MM.1S (cell line): ENCODE measurements at regions not wholly inside any gene's neighbourhood (a gene's known extent, or its start where the extent isn't known, plus 50 kb on each side); places are given as distances from the start of the nearest gene placed in this dataset.

Source experiments
- DNase-seq: peaks from one replicate; pipeline ENCODE4 v3.0.0-alpha.2; 2015
- H2AFZ ChIP-seq: fragments of 300-600 bp; sonication (generic); 2 replicates; pipeline ENCODE4 v1.6.0; 2016; ENCODE audit warnings: antibody characterized with exemption, low read length
- H3F3A ChIP-seq: fragments of 300-600 bp; sonication (generic); 2 replicates; pipeline ENCODE4 v1.6.1; 2016; ENCODE audit warnings: mild to moderate bottlenecking, antibody characterized with exemption, low read length, moderate library complexity, mixed read lengths; ENCODE audit not compliant: insufficient read depth
- H3K27ac ChIP-seq: fragments of 300-600 bp; sonication (generic); 2 replicates; pipeline ENCODE4 v1.5.1; 2016; ENCODE audit warnings: mild to moderate bottlenecking, low read length
- H3K27me3 ChIP-seq: fragments of 300-600 bp; sonication (generic); replicated peaks from 2 replicates; pipeline ENCODE4 v1.6.0; 2016; ENCODE audit warnings: low read length; ENCODE audit not compliant: insufficient read depth
- H3K36me3 ChIP-seq: fragments of 300-600 bp; sonication (generic); replicated peaks from 2 replicates; pipeline ENCODE4 v1.6.1; 2016; ENCODE audit warnings: mild to moderate bottlenecking, low read length, mixed read lengths; ENCODE audit not compliant: insufficient read depth
- H3K4me1 ChIP-seq: fragments of 300-600 bp; sonication (generic); 2 replicates; pipeline ENCODE4 v1.6.1; 2016; ENCODE audit warnings: low read length, mixed read lengths
- H3K4me2 ChIP-seq: fragments of 300-600 bp; sonication (generic); 2 replicates; pipeline ENCODE4 v1.6.0; 2016; ENCODE audit warnings: low read depth, low read length
- H3K4me3 ChIP-seq: fragments of 300-600 bp; sonication (generic); 2 replicates; pipeline ENCODE4 v1.5.1; 2016; ENCODE audit warnings: low read length, mixed read lengths
- H3K79me2 ChIP-seq: fragments of 300-600 bp; sonication (generic); 2 replicates; pipeline ENCODE4 v1.6.1; 2016; ENCODE audit warnings: mixed run types, low read length, mixed read lengths
- H3K9ac ChIP-seq: fragments of 300-600 bp; sonication (generic); 2 replicates; pipeline ENCODE4 v1.6.1; 2016; ENCODE audit warnings: low read length, mixed read lengths
- H3K9me2 ChIP-seq: fragments of 300-600 bp; sonication (generic); replicated peaks from 2 replicates; pipeline ENCODE4 v1.6.1; 2016; ENCODE audit warnings: mild to moderate bottlenecking, low read length, mixed read lengths; ENCODE audit not compliant: insufficient read depth
- H3K9me3 ChIP-seq: fragments of 300-600 bp; sonication (generic); replicated peaks from 2 replicates; pipeline ENCODE4 v1.6.1; 2016; ENCODE audit warnings: mild to moderate bottlenecking, low read length, mixed read lengths; ENCODE audit not compliant: insufficient read depth
- H4K20me1 ChIP-seq: fragments of 300-600 bp; sonication (generic); 2 replicates; pipeline ENCODE4 v1.6.1; 2016; ENCODE audit warnings: mild to moderate bottlenecking, low read length, moderate library complexity, mixed read lengths; ENCODE audit not compliant: insufficient read depth
- EZH2 ChIP-seq: fragments of 300-600 bp; sonication (generic); optimal IDR thresholded peaks from 2 replicates; pipeline ENCODE3; 2017; ENCODE audit warnings: low read depth, mild to moderate bottlenecking, antibody characterized with exemption, low read length, mixed read lengths
- EZH2phosphoT487 ChIP-seq: fragments of 300-600 bp; sonication (generic); IDR thresholded peaks from 2 replicates; pipeline ENCODE4 v1.6.1; 2018; ENCODE audit warnings: antibody characterized with exemption, low read length
- TF ChIP-seq, protein P1 (sequence below): fragments of 300-600 bp; sonication (generic); IDR thresholded peaks from 2 replicates; pipeline ENCODE4 v1.5.1; 2016; ENCODE audit warnings: antibody characterized with exemption, low read length, mixed read lengths

DNA sequence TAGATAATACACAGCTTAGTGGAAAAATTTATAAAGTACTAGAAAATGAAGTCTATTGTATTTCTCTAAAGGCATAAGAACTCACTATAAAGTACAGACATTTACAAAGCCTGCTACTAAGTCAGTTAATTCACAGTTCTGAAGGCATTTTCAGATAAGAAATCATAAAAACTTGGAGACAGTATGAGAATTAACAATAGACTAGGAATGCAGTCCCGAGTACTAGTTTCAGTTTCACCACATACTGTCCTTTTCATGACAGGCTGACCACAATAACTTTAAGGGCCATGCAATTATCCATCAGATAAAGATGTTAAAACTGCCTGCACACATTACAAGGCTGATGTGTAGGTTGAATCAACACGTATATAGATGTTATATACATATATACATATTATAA, 362.6 kb upstream of the SMC2 start:
- Histone ChIP-seq H3K4me3 (no peak overlapping the region), H3K36me3 (no peaks in the 10 kb centered on the region), H2AFZ (no peak overlapping the region), H3K9me2 (no peaks in the 10 kb centered on the region), H3K4me2 (no peak overlapping the region), H3K79me2 (no peaks in the 10 kb centered on the region), H3K9me3 (no peaks in the 10 kb centered on the region), H3K9ac (no peak overlapping the region), H3K27ac (no peak overlapping the region), H4K20me1 (no peaks in the 10 kb centered on the region), H3F3A (no peaks in the 10 kb centered on the region), H3K4me1 (no peaks in the 10 kb centered on the region), H3K27me3 (no peaks in the 10 kb centered on the region)
- DNase-seq: peak; percentile 48
- TF ChIP-seq EZH2 (no peak), EZH2phosphoT487 (no peak)
- TF ChIP-seq, protein P1, sequence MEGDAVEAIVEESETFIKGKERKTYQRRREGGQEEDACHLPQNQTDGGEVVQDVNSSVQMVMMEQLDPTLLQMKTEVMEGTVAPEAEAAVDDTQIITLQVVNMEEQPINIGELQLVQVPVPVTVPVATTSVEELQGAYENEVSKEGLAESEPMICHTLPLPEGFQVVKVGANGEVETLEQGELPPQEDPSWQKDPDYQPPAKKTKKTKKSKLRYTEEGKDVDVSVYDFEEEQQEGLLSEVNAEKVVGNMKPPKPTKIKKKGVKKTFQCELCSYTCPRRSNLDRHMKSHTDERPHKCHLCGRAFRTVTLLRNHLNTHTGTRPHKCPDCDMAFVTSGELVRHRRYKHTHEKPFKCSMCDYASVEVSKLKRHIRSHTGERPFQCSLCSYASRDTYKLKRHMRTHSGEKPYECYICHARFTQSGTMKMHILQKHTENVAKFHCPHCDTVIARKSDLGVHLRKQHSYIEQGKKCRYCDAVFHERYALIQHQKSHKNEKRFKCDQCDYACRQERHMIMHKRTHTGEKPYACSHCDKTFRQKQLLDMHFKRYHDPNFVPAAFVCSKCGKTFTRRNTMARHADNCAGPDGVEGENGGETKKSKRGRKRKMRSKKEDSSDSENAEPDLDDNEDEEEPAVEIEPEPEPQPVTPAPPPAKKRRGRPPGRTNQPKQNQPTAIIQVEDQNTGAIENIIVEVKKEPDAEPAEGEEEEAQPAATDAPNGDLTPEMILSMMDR: no peak

DNA sequence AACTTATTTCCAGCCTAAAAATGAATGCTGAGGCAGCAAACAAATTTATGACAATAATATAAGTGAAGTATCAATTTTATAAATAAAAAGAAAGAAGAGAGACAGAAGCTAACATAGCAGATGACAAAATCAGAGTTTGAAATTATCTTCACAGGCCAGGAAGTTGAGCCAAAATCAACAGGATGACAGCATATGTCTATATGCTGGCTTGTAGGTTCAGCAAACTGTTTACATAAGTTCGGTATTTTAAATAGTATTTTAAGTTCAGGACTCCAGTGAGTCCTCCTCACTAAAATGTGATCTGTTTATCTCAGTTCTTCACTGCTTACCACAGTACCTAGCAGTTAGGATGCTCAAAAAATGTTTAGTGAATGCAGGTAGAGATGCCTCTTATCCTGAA, 359.6 kb upstream of the SMC2 start:
- no peak for DNase-seq

DNA sequence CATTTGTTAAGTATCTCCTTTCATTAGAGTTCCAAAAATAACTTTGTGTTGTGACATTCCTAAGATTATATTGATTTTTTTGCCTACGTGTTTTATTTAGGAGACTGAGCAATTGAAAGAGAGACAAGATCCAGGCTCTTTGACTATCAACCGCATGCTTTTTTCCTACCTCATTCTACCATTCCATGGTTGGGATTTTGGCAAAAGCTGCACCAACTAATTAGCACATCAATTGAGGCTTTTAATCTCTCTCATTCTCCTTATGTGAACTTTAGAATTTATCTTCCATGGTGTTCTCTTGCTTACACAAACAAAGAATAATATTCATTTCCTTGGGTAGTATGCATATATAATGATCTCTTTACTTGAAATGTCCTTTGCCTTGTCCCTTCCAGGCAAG, 338.7 kb upstream of the SMC2 start:
- Histone ChIP-seq H4K20me1 (no peaks in the 10 kb centered on the region), H3K27ac (no peak overlapping the region)
- TF ChIP-seq, protein P1: no peak
- no peak for TF ChIP-seq EZH2
- no peak for TF ChIP-seq EZH2phosphoT487

More for the DNA sequence above, 359.6 kb upstream of the SMC2 start:
- Histone ChIP-seq H3K9ac (no peak overlapping the region), H3K4me1 (no peaks in the 10 kb centered on the region), H4K20me1 (no peaks in the 10 kb centered on the region), H3K27ac (no peak overlapping the region), H2AFZ (no peak overlapping the region), H3K4me2 (no peak overlapping the region), H3K4me3 (no peak overlapping the region), H3K36me3 (no peaks in the 10 kb centered on the region), H3K9me3 (no peaks in the 10 kb centered on the region), H3K9me2 (no peaks in the 10 kb centered on the region), H3K27me3 (no peaks in the 10 kb centered on the region), H3K79me2 (no peaks in the 10 kb centered on the region), H3F3A (no peaks in the 10 kb centered on the region)
- TF ChIP-seq, protein P1: no peak
- TF ChIP-seq EZH2phosphoT487 (no peak), EZH2 (no peak)

More for the DNA sequence above, 338.7 kb upstream of the SMC2 start:
- H2AFZ ChIP-seq: no peak overlapping the region
- H3K36me3 ChIP-seq: no peaks in the 10 kb centered on the region
- no peak overlapping the region for H3K9ac ChIP-seq
- no peak for DNase-seq
- H3K27me3 ChIP-seq: no peaks in the 10 kb centered on the region
- no peaks in the 10 kb centered on the region for H3K4me1 ChIP-seq
- no peaks in the 10 kb centered on the region for H3K9me3 ChIP-seq
- no peaks in the 10 kb centered on the region for H3F3A ChIP-seq
- H3K79me2 ChIP-seq: no peaks in the 10 kb centered on the region
- no peaks in the 10 kb centered on the region for H3K9me2 ChIP-seq
- no peak overlapping the region for H3K4me3 ChIP-seq
- no peak overlapping the region for H3K4me2 ChIP-seq
